ENCODE measurements at regions not wholly inside any gene's neighbourhood (a gene's known extent, or its start where the extent isn't known, plus 50 kb on each side); places are given as distances from the start of the nearest gene placed in this dataset.

DNA sequence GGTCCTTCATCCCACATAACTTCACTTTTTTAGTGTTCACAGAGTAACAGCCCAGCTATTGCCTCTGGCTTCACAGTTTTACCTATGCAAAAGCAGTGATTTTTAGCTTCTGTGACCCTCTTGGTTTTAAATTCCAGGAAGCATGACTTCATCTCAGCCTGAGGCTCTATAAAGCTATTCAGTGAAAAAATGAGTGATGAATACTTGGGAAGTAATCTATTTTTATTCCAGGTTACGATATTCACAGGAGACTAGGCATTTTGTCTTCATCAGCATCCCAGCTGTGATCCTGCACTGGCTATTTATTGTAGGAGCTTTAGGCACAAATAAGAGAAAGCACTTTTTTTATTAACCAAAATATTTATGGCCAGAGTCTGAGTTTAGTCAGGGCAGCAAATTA, 164.8 kb downstream of the SNAPC1 start:
- Histone ChIP-seq H3K27ac (no peak overlapping the region), H3K27me3 (no peaks in the 10 kb centered on the region), H3K4me3 (no peak overlapping the region), H3K9me3 (no peaks in the 10 kb centered on the region), H3K36me3 (no peaks in the 10 kb centered on the region), H3K4me1 (no peaks in the 10 kb centered on the region)
- TF ChIP-seq, protein P1, sequence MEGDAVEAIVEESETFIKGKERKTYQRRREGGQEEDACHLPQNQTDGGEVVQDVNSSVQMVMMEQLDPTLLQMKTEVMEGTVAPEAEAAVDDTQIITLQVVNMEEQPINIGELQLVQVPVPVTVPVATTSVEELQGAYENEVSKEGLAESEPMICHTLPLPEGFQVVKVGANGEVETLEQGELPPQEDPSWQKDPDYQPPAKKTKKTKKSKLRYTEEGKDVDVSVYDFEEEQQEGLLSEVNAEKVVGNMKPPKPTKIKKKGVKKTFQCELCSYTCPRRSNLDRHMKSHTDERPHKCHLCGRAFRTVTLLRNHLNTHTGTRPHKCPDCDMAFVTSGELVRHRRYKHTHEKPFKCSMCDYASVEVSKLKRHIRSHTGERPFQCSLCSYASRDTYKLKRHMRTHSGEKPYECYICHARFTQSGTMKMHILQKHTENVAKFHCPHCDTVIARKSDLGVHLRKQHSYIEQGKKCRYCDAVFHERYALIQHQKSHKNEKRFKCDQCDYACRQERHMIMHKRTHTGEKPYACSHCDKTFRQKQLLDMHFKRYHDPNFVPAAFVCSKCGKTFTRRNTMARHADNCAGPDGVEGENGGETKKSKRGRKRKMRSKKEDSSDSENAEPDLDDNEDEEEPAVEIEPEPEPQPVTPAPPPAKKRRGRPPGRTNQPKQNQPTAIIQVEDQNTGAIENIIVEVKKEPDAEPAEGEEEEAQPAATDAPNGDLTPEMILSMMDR (IDR thresholded peaks at IDR 0.05): no peak
- intact Hi-C loops (cut with DNase I): no loop called here
- ATAC-seq (no peak), DNase-seq (no peak)

DNA sequence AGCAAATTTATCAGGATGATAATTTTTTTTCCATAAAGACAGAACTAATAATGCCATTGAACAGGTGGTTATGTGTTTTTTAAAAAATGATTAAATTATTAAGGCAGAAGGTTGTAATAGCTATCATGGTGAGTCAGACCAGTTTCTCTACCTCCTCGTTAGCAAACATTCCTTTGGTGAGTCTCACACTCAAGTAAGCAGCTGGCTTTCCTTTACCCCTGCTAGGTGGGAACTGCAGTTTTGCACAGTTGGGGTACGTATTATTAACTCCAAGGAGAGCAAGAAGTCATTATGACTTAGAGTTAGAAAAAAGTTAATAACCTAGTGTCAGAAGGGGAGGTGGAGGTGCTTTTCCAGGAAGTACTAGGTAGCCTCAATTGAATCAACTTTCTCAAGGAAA, 165.3 kb downstream of the SNAPC1 start:
- H3K27ac ChIP-seq: no peak overlapping the region
- intact Hi-C loops (cut with DNase I): no loop called here
- H3K27me3 ChIP-seq: no peaks in the 10 kb centered on the region
- H3K36me3 ChIP-seq: no peaks in the 10 kb centered on the region
- H3K9me3 ChIP-seq: no peaks in the 10 kb centered on the region
- H3K4me1 ChIP-seq: no peaks in the 10 kb centered on the region
- no peak overlapping the region for H3K4me3 ChIP-seq
- ATAC-seq: peak; percentile 43
- no peak for DNase-seq
- TF ChIP-seq, protein P1 (IDR thresholded peaks at IDR 0.05): no peak

DNA sequence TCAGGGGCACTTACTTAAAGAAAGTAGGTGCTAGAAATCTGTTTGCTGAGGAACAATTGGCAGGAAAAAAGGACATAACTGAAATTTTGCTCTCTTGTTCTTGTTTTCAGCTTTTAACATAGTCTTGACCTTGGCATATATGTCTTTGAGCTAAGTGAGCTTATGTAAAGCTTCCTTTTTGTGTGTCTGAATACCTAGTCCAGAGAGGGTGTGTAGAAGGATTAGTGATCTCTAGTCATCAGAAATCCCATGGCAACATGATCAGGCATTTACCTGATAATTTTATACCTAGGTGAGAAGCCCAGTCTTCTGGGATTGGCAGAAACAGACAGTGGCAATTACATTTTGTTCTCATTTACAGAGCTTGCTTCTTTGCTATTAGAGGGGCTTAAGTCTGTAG, 166.1 kb downstream of the SNAPC1 start:
- H3K36me3 ChIP-seq: no peaks in the 10 kb centered on the region
- ATAC-seq (no peak), DNase-seq (no peak)
- no peak overlapping the region for H3K27ac ChIP-seq
- intact Hi-C loops (cut with DNase I): no loop called here
- TF ChIP-seq, protein P1 (IDR thresholded peaks at IDR 0.05): no peak
- no peaks in the 10 kb centered on the region for H3K27me3 ChIP-seq
- H3K9me3 ChIP-seq: no peaks in the 10 kb centered on the region
- no peak overlapping the region for H3K4me3 ChIP-seq
- no peaks in the 10 kb centered on the region for H3K4me1 ChIP-seq

DNA sequence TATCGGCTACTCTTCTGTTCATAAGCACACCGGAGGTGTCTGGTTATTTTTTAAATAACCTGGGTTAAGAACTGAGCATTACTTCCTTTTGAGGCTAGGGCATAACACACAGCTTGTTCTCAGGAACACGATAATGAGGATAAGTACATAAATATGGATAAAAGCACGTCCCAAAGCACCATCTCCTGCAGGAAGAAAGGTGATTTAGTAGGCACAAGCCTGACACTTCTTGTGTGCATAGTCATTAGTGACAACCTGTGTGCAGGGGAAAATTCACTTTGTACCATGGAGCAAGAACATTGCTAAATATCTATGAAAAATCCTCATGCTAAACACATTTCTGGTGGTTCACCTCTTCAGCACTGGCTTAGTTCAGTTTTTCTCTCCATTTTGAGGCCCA, 166.5 kb downstream of the SNAPC1 start:
- intact Hi-C loops (cut with DNase I): no loop called here
- H3K27ac ChIP-seq: no peak overlapping the region
- no peaks in the 10 kb centered on the region for H3K9me3 ChIP-seq
- H3K27me3 ChIP-seq: peaks cover 4% of the 10 kb centered on the region
- H3K36me3 ChIP-seq: no peaks in the 10 kb centered on the region
- no peak overlapping the region for H3K4me3 ChIP-seq
- TF ChIP-seq, protein P1 (IDR thresholded peaks at IDR 0.05): no peak
- ATAC-seq (no peak), DNase-seq (no peak)
- no peaks in the 10 kb centered on the region for H3K4me1 ChIP-seq

DNA sequence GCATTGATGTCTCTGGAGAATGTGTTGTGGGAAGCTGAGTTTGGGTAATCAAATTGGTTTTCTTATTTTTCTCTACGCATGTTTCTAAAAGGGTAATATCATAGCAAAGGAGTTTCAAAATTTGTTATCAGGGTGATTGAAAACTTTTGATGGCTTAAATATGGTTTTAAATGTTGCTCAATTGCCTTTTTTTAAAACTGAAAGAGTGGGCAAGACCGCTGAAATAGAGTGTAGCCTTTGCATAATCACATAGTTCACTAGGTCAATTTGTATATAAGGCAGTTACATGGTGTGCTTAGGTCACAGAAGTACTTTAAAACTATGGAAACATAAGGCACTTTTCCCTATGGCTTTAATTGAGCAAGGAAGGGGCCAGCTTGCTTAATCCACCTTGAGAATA, 167.4 kb downstream of the SNAPC1 start:
- no peak overlapping the region for H3K4me3 ChIP-seq

More for the DNA sequence above, 167.4 kb downstream of the SNAPC1 start:
- H3K27me3 ChIP-seq: peaks cover 4% of the 10 kb centered on the region
- H3K27ac ChIP-seq: no peak overlapping the region
- DNase-seq: no peak
- ATAC-seq: no peak
- no peaks in the 10 kb centered on the region for H3K36me3 ChIP-seq
- intact Hi-C loops (cut with DNase I): no loop called here
- no peaks in the 10 kb centered on the region for H3K4me1 ChIP-seq
- TF ChIP-seq, protein P1 (IDR thresholded peaks at IDR 0.05): no peak
- no peaks in the 10 kb centered on the region for H3K9me3 ChIP-seq

Measured in upper lobe of right lung (tissue), 1 donor.